Thyroid gland (tissue), 4 donors: ENCODE measurements at regions not wholly inside any gene's neighbourhood (a gene's known extent, or its start where the extent isn't known, plus 50 kb on each side); places are given as distances from the start of the nearest gene placed in this dataset.

ENCODE experiments used
- POLR2A ChIP-seq, 2 donors: fragments of 450-650 bp; IDR thresholded peaks; one replicate each; pipeline ENCODE4 v1.6.1; 2017; ENCODE audit warnings: antibody characterized with exemption in 2 of 2, mild to moderate bottlenecking in 2 of 2, moderate library complexity in 1 of 2
- TF ChIP-seq, protein P1 (sequence below), 6 experiments: fragments of 200-600 bp in 3 of 6; fragments of 450-650 bp in 3 of 6; sonication (generic) in 3 of 6; IDR thresholded peaks; one replicate each; pipeline ENCODE4 v1.5.1; 2016 to 2019; ENCODE audit warnings: antibody characterized with exemption in 6 of 6, mild to moderate bottlenecking in 2 of 6, inconsistent platforms in 1 of 6, moderate library complexity in 1 of 6

GRCh38 chr16:13791095-13791494, 128.9 kb upstream of the ERCC4 start:
- TF ChIP-seq POLR2A (IDR thresholded peaks at IDR 0.05), result no peak
- TF ChIP-seq, protein P1, sequence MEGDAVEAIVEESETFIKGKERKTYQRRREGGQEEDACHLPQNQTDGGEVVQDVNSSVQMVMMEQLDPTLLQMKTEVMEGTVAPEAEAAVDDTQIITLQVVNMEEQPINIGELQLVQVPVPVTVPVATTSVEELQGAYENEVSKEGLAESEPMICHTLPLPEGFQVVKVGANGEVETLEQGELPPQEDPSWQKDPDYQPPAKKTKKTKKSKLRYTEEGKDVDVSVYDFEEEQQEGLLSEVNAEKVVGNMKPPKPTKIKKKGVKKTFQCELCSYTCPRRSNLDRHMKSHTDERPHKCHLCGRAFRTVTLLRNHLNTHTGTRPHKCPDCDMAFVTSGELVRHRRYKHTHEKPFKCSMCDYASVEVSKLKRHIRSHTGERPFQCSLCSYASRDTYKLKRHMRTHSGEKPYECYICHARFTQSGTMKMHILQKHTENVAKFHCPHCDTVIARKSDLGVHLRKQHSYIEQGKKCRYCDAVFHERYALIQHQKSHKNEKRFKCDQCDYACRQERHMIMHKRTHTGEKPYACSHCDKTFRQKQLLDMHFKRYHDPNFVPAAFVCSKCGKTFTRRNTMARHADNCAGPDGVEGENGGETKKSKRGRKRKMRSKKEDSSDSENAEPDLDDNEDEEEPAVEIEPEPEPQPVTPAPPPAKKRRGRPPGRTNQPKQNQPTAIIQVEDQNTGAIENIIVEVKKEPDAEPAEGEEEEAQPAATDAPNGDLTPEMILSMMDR (IDR thresholded peaks at IDR 0.05), result no peak
